ENCODE measurements at regions not wholly inside any gene's neighbourhood (a gene's known extent, or its start where the extent isn't known, plus 50 kb on each side); places are given as distances from the start of the nearest gene placed in this dataset.

DNA sequence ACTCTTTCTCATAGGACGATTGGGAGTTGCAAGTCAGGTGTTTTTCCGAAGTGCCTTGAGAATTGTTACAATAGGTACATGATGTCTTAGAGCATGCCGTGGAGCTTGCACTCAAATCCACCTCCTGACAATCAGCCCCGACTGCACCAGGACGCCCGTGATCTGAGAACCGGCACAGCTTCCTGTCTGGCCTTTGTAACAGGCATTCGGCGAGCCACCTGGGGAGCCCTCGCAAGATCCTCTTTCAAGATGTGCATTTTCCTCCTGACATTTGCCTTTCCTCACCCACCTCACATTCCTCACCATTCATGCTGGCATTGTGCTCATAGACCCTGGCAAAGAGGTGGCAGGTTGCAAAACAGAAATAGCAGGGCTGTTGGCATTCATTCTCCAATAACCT is 427.3 kb downstream of the GALR1 start:
- Mint-ChIP-seq H3K27me3 (no peaks in the 10 kb centered on the region), H3K4me3 (no peak overlapping the region), H3K36me3 (no peaks in the 10 kb centered on the region), H3K27ac (no peak overlapping the region), H3K9me3 (no peaks in the 10 kb centered on the region), H3K4me1 (peaks cover 0 to 5% (median 2%) of the 10 kb centered on the region in 4 donors)
- Histone ChIP-seq H3K9me3 (ENCODE audit: control insufficient read depth in 2 of 2, low read length in 2 of 2) (no peaks in the 10 kb centered on the region), H3K27ac (ENCODE audit: insufficient read depth, low read length, poor library complexity, severe bottlenecking) (no peak overlapping the region), H3K4me3 (ENCODE audit: low read depth, low read length) (no peak overlapping the region), H3K27me3 (ENCODE audit: control insufficient read depth, insufficient read depth, low read length) (no peaks in the 10 kb centered on the region), H3K4me1 (ENCODE audit: control insufficient read depth, insufficient read depth, low read length, poor library complexity, severe bottlenecking) (no peaks in the 10 kb centered on the region), H3K36me3 (ENCODE audit: control insufficient read depth, insufficient read depth, low read length) (no peaks in the 10 kb centered on the region)
- ATAC-seq (ENCODE audit: low read depth in 2 of 2) = no peak
- DNase-seq = no peak

- Histone ChIP-seq H3K36me3 (ENCODE audit: control insufficient read depth, insufficient read depth, low read length) (no peaks in the 10 kb centered on the region), H3K27me3 (ENCODE audit: control insufficient read depth, insufficient read depth, low read length) (no peaks in the 10 kb centered on the region), H3K4me3 (ENCODE audit: low read depth, low read length) (no peak overlapping the region), H3K4me1 (ENCODE audit: control insufficient read depth, insufficient read depth, low read length, poor library complexity, severe bottlenecking) (no peaks in the 10 kb centered on the region), H3K27ac (ENCODE audit: insufficient read depth, low read length, poor library complexity, severe bottlenecking) (no peak overlapping the region), H3K9me3 (ENCODE audit: control insufficient read depth in 2 of 2, low read length in 2 of 2) (no peaks in the 10 kb centered on the region)
- Mint-ChIP-seq H3K4me1 (peaks cover 0 to 5% (median 2%) of the 10 kb centered on the region in 4 donors), H3K36me3 (no peaks in the 10 kb centered on the region), H3K27ac (no peak overlapping the region), H3K9me3 (no peaks in the 10 kb centered on the region), H3K4me3 (no peak overlapping the region), H3K27me3 (no peaks in the 10 kb centered on the region)
- ATAC-seq (ENCODE audit: low read depth in 2 of 2) = no peak
- no peak for DNase-seq
These were observed 427.9 kb downstream of the GALR1 start for GRCh38 chr18:77677536-77677935.

DNA sequence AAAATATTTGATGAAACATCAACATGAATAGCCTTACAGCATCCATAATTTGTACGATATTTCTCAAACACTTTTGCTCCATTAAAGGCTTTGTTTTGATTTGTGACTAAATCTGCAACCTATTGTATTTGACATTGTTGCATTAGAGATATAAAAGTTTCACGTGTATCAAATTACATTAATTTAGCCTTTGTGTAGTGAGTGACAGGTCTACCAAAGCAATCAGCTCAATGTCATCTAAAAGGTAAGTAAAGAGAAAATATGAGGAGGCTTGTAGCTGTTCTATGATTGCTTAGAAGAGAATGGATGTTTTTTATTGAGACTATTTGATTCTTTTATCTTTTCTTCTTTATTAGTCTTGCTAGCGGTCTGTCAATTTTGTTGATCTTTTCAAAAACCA is 430.2 kb downstream of the GALR1 start:
- Mint-ChIP-seq H3K36me3 (no peaks in the 10 kb centered on the region), H3K4me1 (peaks cover 0 to 5% (median 2%) of the 10 kb centered on the region in 4 donors), H3K27ac (no peak overlapping the region), H3K27me3 (peaks cover 7% of the 10 kb centered on the region), H3K4me3 (no peak overlapping the region), H3K9me3 (peaks cover 0 to 2% (median 0%) of the 10 kb centered on the region in 7 donors)
- Histone ChIP-seq H3K9me3 (ENCODE audit: control insufficient read depth in 2 of 2, low read length in 2 of 2) (no peaks in the 10 kb centered on the region), H3K36me3 (ENCODE audit: control insufficient read depth, insufficient read depth, low read length) (no peaks in the 10 kb centered on the region), H3K27me3 (ENCODE audit: control insufficient read depth, insufficient read depth, low read length) (no peaks in the 10 kb centered on the region), H3K4me1 (ENCODE audit: control insufficient read depth, insufficient read depth, low read length, poor library complexity, severe bottlenecking) (no peaks in the 10 kb centered on the region), H3K4me3 (ENCODE audit: low read depth, low read length) (no peak overlapping the region), H3K27ac (ENCODE audit: insufficient read depth, low read length, poor library complexity, severe bottlenecking) (no peak overlapping the region)
- DNase-seq (no peak), ATAC-seq (ENCODE audit: low read depth in 2 of 2) (no peak)

DNA sequence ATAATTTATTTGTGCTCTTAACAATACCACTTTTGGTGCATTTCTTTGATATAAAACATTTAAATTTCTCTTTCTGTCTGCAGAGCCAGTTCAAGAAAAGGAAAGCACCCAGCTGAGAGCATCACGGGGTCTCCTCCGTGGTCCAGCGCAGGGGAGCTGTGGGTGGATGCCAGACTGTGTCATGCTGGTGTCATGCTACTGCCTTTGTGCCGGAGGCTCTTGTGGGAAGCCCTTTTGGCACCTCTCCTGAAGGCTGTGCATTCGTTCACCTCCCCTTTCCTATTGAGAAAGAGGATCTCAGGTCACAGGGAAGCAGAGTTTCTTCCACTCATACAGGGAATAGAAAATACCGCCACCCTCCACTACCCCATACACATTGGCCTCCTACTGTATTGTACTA is 450.4 kb downstream of the GALR1 start:
- ATAC-seq (ENCODE audit: low read depth in 2 of 2) = no peak
- Histone ChIP-seq H3K27ac (ENCODE audit: insufficient read depth, low read length, poor library complexity, severe bottlenecking) (no peak overlapping the region), H3K27me3 (ENCODE audit: control insufficient read depth, insufficient read depth, low read length) (peaks cover 2% of the 10 kb centered on the region), H3K9me3 (ENCODE audit: control insufficient read depth in 2 of 2, low read length in 2 of 2) (no peaks in the 10 kb centered on the region), H3K36me3 (ENCODE audit: control insufficient read depth, insufficient read depth, low read length) (no peaks in the 10 kb centered on the region), H3K4me1 (ENCODE audit: control insufficient read depth, insufficient read depth, low read length, poor library complexity, severe bottlenecking) (no peaks in the 10 kb centered on the region), H3K4me3 (ENCODE audit: low read depth, low read length) (no peak overlapping the region)
- H3K36me3 Mint-ChIP-seq = no peaks in the 10 kb centered on the region
- no peaks in the 10 kb centered on the region for H3K4me1 Mint-ChIP-seq
- peaks cover 0 to 4% (median 0%) of the 10 kb centered on the region in 7 donors for H3K9me3 Mint-ChIP-seq
- no peak overlapping the region for H3K27ac Mint-ChIP-seq
- H3K4me3 Mint-ChIP-seq = no peak overlapping the region
- no peak for DNase-seq
- H3K27me3 Mint-ChIP-seq = no peaks in the 10 kb centered on the region

DNA sequence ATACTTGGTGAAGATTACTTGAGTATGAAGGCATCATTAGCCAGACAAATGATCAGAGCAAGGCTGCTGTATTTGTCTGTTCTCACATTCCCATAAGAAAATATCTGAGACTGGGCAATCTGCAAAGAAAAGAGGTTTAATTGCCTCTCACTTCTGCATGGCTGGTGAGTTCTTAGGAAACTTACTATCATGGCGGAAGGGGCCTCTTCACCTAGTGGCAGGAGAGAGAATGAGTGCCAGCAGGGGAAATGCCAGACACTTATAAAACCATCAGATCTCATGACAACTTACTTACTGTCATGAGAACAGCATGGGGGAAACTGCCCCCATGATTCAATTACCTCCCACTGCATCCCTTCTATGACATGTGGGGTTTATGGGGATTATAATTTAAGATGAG is 452.3 kb downstream of the GALR1 start:
- no peaks in the 10 kb centered on the region for H3K36me3 ChIP-seq (ENCODE audit: control insufficient read depth, insufficient read depth, low read length)
- no peaks in the 10 kb centered on the region for H3K4me1 Mint-ChIP-seq
- no peak overlapping the region for H3K4me3 Mint-ChIP-seq
- H3K9me3 Mint-ChIP-seq = peaks cover 0 to 4% (median 0%) of the 10 kb centered on the region in 7 donors
- no peak overlapping the region for H3K27ac Mint-ChIP-seq
- H3K27me3 Mint-ChIP-seq = peaks cover 6% of the 10 kb centered on the region
- no peaks in the 10 kb centered on the region for H3K4me1 ChIP-seq (ENCODE audit: control insufficient read depth, insufficient read depth, low read length, poor library complexity, severe bottlenecking)
- no peaks in the 10 kb centered on the region for H3K9me3 ChIP-seq (ENCODE audit: control insufficient read depth in 2 of 2, low read length in 2 of 2)
- DNase-seq = no peak
- H3K27ac ChIP-seq (ENCODE audit: insufficient read depth, low read length, poor library complexity, severe bottlenecking) = no peak overlapping the region
- peaks cover 2% of the 10 kb centered on the region for H3K27me3 ChIP-seq (ENCODE audit: control insufficient read depth, insufficient read depth, low read length)
- H3K36me3 Mint-ChIP-seq = no peaks in the 10 kb centered on the region
- H3K4me3 ChIP-seq (ENCODE audit: low read depth, low read length) = no peak overlapping the region
- no peak for ATAC-seq (ENCODE audit: low read depth in 2 of 2)

GRCh38 chr18:77702686-77703085 is 453.0 kb downstream of the GALR1 start:
- Histone ChIP-seq H3K36me3 (ENCODE audit: control insufficient read depth, insufficient read depth, low read length) (no peaks in the 10 kb centered on the region), H3K9me3 (ENCODE audit: control insufficient read depth in 2 of 2, low read length in 2 of 2) (no peaks in the 10 kb centered on the region), H3K27me3 (ENCODE audit: control insufficient read depth, insufficient read depth, low read length) (peaks cover 2% of the 10 kb centered on the region), H3K27ac (ENCODE audit: insufficient read depth, low read length, poor library complexity, severe bottlenecking) (no peak overlapping the region), H3K4me3 (ENCODE audit: low read depth, low read length) (no peak overlapping the region), H3K4me1 (ENCODE audit: control insufficient read depth, insufficient read depth, low read length, poor library complexity, severe bottlenecking) (no peaks in the 10 kb centered on the region)
- Mint-ChIP-seq H3K27me3 (peaks cover 6% of the 10 kb centered on the region), H3K4me1 (no peaks in the 10 kb centered on the region), H3K4me3 (no peak overlapping the region), H3K27ac (no peak overlapping the region), H3K36me3 (no peaks in the 10 kb centered on the region), H3K9me3 (peaks cover 0 to 4% (median 0%) of the 10 kb centered on the region in 7 donors)
- no peak for ATAC-seq (ENCODE audit: low read depth in 2 of 2)
- DNase-seq = peak in 1 of 3 donors; percentile 1

DNA sequence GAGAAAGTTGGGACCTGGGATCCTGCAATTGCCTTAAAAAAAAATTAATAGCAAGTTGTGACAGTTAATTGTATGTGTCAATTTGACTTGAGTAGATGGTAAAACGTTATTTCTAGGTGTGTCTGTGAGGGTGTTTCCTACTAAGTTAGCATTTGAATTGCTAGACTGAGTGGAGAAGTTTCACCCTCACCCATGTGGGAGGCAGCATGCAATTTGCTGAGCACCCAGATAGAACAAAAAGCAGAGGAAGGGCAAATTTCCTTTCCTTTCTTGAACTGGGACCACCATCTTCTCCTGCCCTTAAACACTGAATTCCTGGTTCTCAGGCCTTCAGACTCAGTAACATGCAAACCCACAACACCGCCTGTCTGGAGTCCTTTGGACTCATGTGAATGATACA is 455.7 kb downstream of the GALR1 start:
- Mint-ChIP-seq H3K27me3 (peaks cover 13% of the 10 kb centered on the region), H3K27ac (peak overlapping the region in 1 of 3 donors; percentile 11)

DNA sequence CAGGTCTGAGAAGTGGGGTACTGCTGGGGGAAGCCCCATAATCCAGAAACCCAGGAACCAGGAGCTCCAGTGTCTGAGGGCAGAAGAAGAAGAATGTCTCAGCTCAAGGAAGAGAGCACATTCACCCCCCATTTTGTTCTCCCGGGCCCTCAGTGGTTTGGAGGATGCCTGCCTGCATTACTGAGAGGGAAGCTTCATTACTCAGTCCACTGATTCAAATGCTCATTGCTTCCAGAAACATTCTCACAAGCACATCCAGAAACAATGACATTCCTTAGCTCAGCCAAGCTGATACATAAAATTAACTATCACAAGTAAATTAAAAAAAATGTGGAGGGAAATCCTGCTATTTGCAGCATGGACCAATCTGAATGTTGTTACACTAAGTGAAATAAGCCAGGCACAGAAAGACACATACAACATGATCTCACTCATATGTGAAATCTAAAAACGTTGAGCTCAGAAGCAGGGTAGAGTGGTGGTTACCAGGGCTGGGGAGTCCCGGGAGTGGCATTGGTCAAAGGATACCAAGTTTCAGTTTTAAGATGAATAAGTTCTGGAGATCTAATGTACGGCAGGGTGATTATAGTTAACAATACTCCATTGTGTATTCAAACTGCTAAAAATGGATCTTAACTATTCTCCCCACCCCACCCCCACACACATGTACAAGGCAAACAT is 459.3 kb downstream of the GALR1 start:
- peaks cover 0 to 7% (median 0%) of the 10 kb centered on the region in 7 donors for H3K9me3 Mint-ChIP-seq
- Histone ChIP-seq H3K36me3 (ENCODE audit: control insufficient read depth, insufficient read depth, low read length) (no peaks in the 10 kb centered on the region), H3K4me3 (ENCODE audit: low read depth, low read length) (no peak overlapping the region), H3K4me1 (ENCODE audit: control insufficient read depth, insufficient read depth, low read length, poor library complexity, severe bottlenecking) (no peaks in the 10 kb centered on the region), H3K9me3 (ENCODE audit: control insufficient read depth in 2 of 2, low read length in 2 of 2) (no peaks in the 10 kb centered on the region), H3K27me3 (ENCODE audit: control insufficient read depth, insufficient read depth, low read length) (no peaks in the 10 kb centered on the region), H3K27ac (ENCODE audit: insufficient read depth, low read length, poor library complexity, severe bottlenecking) (no peak overlapping the region)
- DNase-seq (no peak), ATAC-seq (ENCODE audit: low read depth in 2 of 2) (no peak)
- peaks cover 14% of the 10 kb centered on the region for H3K27me3 Mint-ChIP-seq
- H3K36me3 Mint-ChIP-seq = no peaks in the 10 kb centered on the region
- H3K4me1 Mint-ChIP-seq = no peaks in the 10 kb centered on the region
- no peak overlapping the region for H3K4me3 Mint-ChIP-seq
- H3K27ac Mint-ChIP-seq = no peak overlapping the region

More for the DNA sequence above, 455.7 kb downstream of the GALR1 start:
- Histone ChIP-seq H3K4me3 (ENCODE audit: low read depth, low read length) (no peak overlapping the region), H3K27me3 (ENCODE audit: control insufficient read depth, insufficient read depth, low read length) (peaks cover 2% of the 10 kb centered on the region), H3K4me1 (ENCODE audit: control insufficient read depth, insufficient read depth, low read length, poor library complexity, severe bottlenecking) (no peaks in the 10 kb centered on the region), H3K9me3 (ENCODE audit: control insufficient read depth in 2 of 2, low read length in 2 of 2) (no peaks in the 10 kb centered on the region), H3K36me3 (ENCODE audit: control insufficient read depth, insufficient read depth, low read length) (no peaks in the 10 kb centered on the region), H3K27ac (ENCODE audit: insufficient read depth, low read length, poor library complexity, severe bottlenecking) (no peak overlapping the region)
- no peak overlapping the region for H3K4me3 Mint-ChIP-seq
- no peaks in the 10 kb centered on the region for H3K36me3 Mint-ChIP-seq
- peaks cover 0 to 7% (median 0%) of the 10 kb centered on the region in 7 donors for H3K9me3 Mint-ChIP-seq
- no peak for DNase-seq
- no peak for ATAC-seq (ENCODE audit: low read depth in 2 of 2)
- H3K4me1 Mint-ChIP-seq = no peaks in the 10 kb centered on the region
